H9 (cell line): ENCODE measurements at regions not wholly inside any gene's neighbourhood (a gene's known extent, or its start where the extent isn't known, plus 50 kb on each side); places are given as distances from the start of the nearest gene placed in this dataset.
"Not testable (repeated sequence)": the region's sequence is repeated elsewhere in the genome, so short reads cannot be mapped to it uniquely, and the experiment has no call there.

Experiments used
- DNase-seq: peaks from one replicate; pipeline ENCODE4 v3.0.0-alpha.2; 2017
- H2AFZ ChIP-seq: one replicate; pipeline ENCODE4 v1.6.1; 2013; ENCODE audit warnings: mild to moderate bottlenecking, low read length, control low read depth, moderate library complexity
- H2AK5ac ChIP-seq: 2 replicates; pipeline ENCODE4 v1.6.1; 2013; ENCODE audit warnings: low read length, control low read depth, mixed read lengths; ENCODE audit not compliant: insufficient read length
- H2BK120ac ChIP-seq: one replicate; pipeline ENCODE4 v1.6.1; 2013; ENCODE audit warnings: low read depth, mild to moderate bottlenecking, low read length, control low read depth, inconsistent platforms; ENCODE audit not compliant: poor library complexity, severe bottlenecking
- H2BK12ac ChIP-seq: 2 replicates; pipeline ENCODE4 v1.6.1; 2013; ENCODE audit warnings: low read length, control low read depth, mixed read lengths, low read depth; ENCODE audit not compliant: insufficient read length
- H2BK15ac ChIP-seq: 2 replicates; pipeline ENCODE4 v1.6.1; 2013; ENCODE audit warnings: low read depth, low read length, control low read depth
- H2BK20ac ChIP-seq: one replicate; pipeline ENCODE4 v1.6.1; 2013; ENCODE audit warnings: low read depth, mild to moderate bottlenecking, low read length, control low read depth, inconsistent platforms; ENCODE audit not compliant: poor library complexity, severe bottlenecking
- H2BK5ac ChIP-seq: 2 replicates; pipeline ENCODE4 v1.6.1; 2013; ENCODE audit warnings: low read length, control low read depth, mixed read lengths; ENCODE audit not compliant: insufficient read length
- H3K14ac ChIP-seq: 2 replicates; pipeline ENCODE4 v1.6.1; 2013; ENCODE audit warnings: low read length, control low read depth; ENCODE audit not compliant: insufficient read depth
- H3K18ac ChIP-seq: 2 replicates; pipeline ENCODE4 v1.6.1; 2013; ENCODE audit warnings: low read depth, mild to moderate bottlenecking, mixed read lengths, low read length, control low read depth; ENCODE audit not compliant: insufficient read length
- H3K23ac ChIP-seq: 2 replicates; pipeline ENCODE4 v1.6.1; 2013; ENCODE audit warnings: low read length, control low read depth, mixed read lengths, low read depth; ENCODE audit not compliant: insufficient read length
- H3K23me2 ChIP-seq: 2 replicates; pipeline ENCODE4 v1.6.1; 2013; ENCODE audit warnings: low read depth, mild to moderate bottlenecking, mixed read lengths, low read length, control low read depth; ENCODE audit not compliant: insufficient read length, poor library complexity, severe bottlenecking
- H3K27ac ChIP-seq: 2 replicates; pipeline ENCODE4 v1.5.1; 2013; ENCODE audit warnings: low read length, control low read depth, mixed read lengths, low read depth; ENCODE audit not compliant: insufficient read length
- H3K27me3 ChIP-seq: 2 replicates; pipeline ENCODE4 v1.6.1; 2013; ENCODE audit warnings: low read length, control low read depth, inconsistent platforms; ENCODE audit not compliant: insufficient read depth
- H3K4ac ChIP-seq: 2 replicates; pipeline ENCODE4 v1.6.1; 2013; ENCODE audit warnings: low read depth, mild to moderate bottlenecking, control low read depth, inconsistent platforms, low read length, moderate library complexity
- H3K4me1 ChIP-seq: 2 replicates; pipeline ENCODE4 v1.6.1; 2013; ENCODE audit warnings: low read length, control low read depth, inconsistent platforms; ENCODE audit not compliant: insufficient read depth
- H3K4me2 ChIP-seq: 2 replicates; pipeline ENCODE4 v1.6.1; 2013; ENCODE audit warnings: low read length, control low read depth, mixed read lengths; ENCODE audit not compliant: insufficient read length, insufficient read depth
- H3K56ac ChIP-seq: 2 replicates; pipeline ENCODE4 v1.6.1; 2013; ENCODE audit warnings: low read depth, mild to moderate bottlenecking, mixed read lengths, low read length, control low read depth; ENCODE audit not compliant: insufficient read length
- H3K79me1 ChIP-seq: 2 replicates; pipeline ENCODE4 v1.6.1; 2013; ENCODE audit warnings: low read depth, mild to moderate bottlenecking, moderate library complexity, low read length, control low read depth, inconsistent platforms; ENCODE audit not compliant: insufficient read depth, poor library complexity, severe bottlenecking
- H3K79me2 ChIP-seq: 2 replicates; pipeline ENCODE4 v1.6.1; 2013; ENCODE audit warnings: low read length, control low read depth, inconsistent platforms; ENCODE audit not compliant: insufficient read depth
- H3K9ac ChIP-seq: 2 replicates; pipeline ENCODE4 v1.6.1; 2013; ENCODE audit warnings: low read length, control low read depth, mixed read lengths; ENCODE audit not compliant: insufficient read length; ENCODE audit errors: extremely low read depth
- H3K9me3 ChIP-seq: one replicate; pipeline ENCODE4 v1.6.1; 2013; ENCODE audit warnings: low read depth, low read length, inconsistent platforms; ENCODE audit not compliant: control insufficient read depth
- H3T11ph ChIP-seq: one replicate; pipeline ENCODE4 v1.6.1; 2013; ENCODE audit warnings: mild to moderate bottlenecking, low read length, control low read depth, inconsistent platforms
- H4K20me1 ChIP-seq: one replicate; pipeline ENCODE4 v1.6.1; 2013; ENCODE audit not compliant: control insufficient read depth, insufficient read length, insufficient read depth
- H4K5ac ChIP-seq: 2 replicates; pipeline ENCODE4 v1.6.1; 2013; ENCODE audit warnings: low read depth, mild to moderate bottlenecking, mixed read lengths, low read length, control low read depth; ENCODE audit not compliant: insufficient read length
- H4K8ac ChIP-seq: replicated peaks from 2 replicates; pipeline ENCODE4 v1.6.1; 2013; ENCODE audit warnings: low read length, control low read depth, mixed read lengths, low read depth; ENCODE audit not compliant: insufficient read length
- H4K91ac ChIP-seq: 2 replicates; pipeline ENCODE4 v1.6.1; 2013; ENCODE audit warnings: low read depth, mild to moderate bottlenecking, moderate library complexity, mixed read lengths, low read length, control low read depth; ENCODE audit not compliant: insufficient read length
- H3K27ac Mint-ChIP-seq, 3 experiments: 2 replicates in 2 of 3; 3 replicates in 1 of 3; pipeline ENCODE4 v1.8.0; 2020 to 2021; ENCODE audit warnings: mixed read lengths in 3 of 3, mild to moderate bottlenecking in 1 of 3, moderate library complexity in 1 of 3
- H3K27me3 Mint-ChIP-seq: 2 replicates; pipeline ENCODE4 v1.8.0; 2021; ENCODE audit warnings: low read depth, mild to moderate bottlenecking, moderate library complexity, mixed read lengths
- H3K36me3 Mint-ChIP-seq, 3 experiments: 2 replicates in 2 of 3; 3 replicates in 1 of 3; pipeline ENCODE4 v1.8.0; 2020 to 2021; ENCODE audit warnings: low read depth in 3 of 3, mixed read lengths in 3 of 3; ENCODE audit not compliant: insufficient read depth in 1 of 3
- H3K4me1 Mint-ChIP-seq, 2 experiments: 2 replicates each; pipeline ENCODE4 v1.8.0; 2020; ENCODE audit warnings: mixed read lengths in 2 of 2
- H3K4me3 Mint-ChIP-seq, 2 experiments: 2 replicates in 1 of 2; 3 replicates in 1 of 2; pipeline ENCODE4 v1.8.0; 2020 to 2021; ENCODE audit warnings: mild to moderate bottlenecking in 2 of 2, mixed read lengths in 2 of 2, moderate library complexity in 1 of 2
- H3K9me3 Mint-ChIP-seq, 2 experiments: 2 replicates in 1 of 2; 3 replicates in 1 of 2; pipeline ENCODE4 v1.8.0; 2020; ENCODE audit warnings: mild to moderate bottlenecking in 2 of 2, mixed read lengths in 2 of 2, moderate library complexity in 1 of 2
- CTCF ChIP-seq: fragments of 200-600 bp; sonication (generic); conservative IDR thresholded peaks from 3 replicates; pipeline ENCODE4 v1.8.0; 2021; ENCODE audit warnings: antibody characterized with exemption, mild to moderate bottlenecking
- WGBS: extraction: QIAGEN DNeasy Blood & Tissue Kit; methylation state at CpG from one replicate; pipeline ENCODE4 v1.1.7; 2013; ENCODE audit warnings: missing lambda C conversion rate, low lambda C conversion rate, mixed read lengths; ENCODE audit not compliant: insufficient read length; ENCODE audit errors: extremely low coverage; 5-methylcytosine and 5-hydroxymethylcytosine counted together

- H3K4ac ChIP-seq, result no peak overlapping the region
- Mint-ChIP-seq H3K4me3 (no peak overlapping the region), H3K36me3 (no peaks in the 10 kb centered on the region), H3K4me1 (peaks cover 8% of the 10 kb centered on the region in 2 experiments), H3K27me3 (peaks cover 14% of the 10 kb centered on the region), H3K9me3 (no peaks in the 10 kb centered on the region), H3K27ac (no peak overlapping the region)
- no peak overlapping the region for H3T11ph ChIP-seq
- H4K8ac ChIP-seq, result no peak overlapping the region
- no CpG with 5 or more reads among the region's 5 CpGs for WGBS
- H4K5ac ChIP-seq, result no peak overlapping the region
- DNase-seq, result no peak
- no peak overlapping the region for H2BK12ac ChIP-seq
- no peak overlapping the region for H3K4me2 ChIP-seq
- H2AK5ac ChIP-seq, result no peak overlapping the region
- no peak overlapping the region for H3K27ac ChIP-seq
- no peaks in the 10 kb centered on the region for H3K23me2 ChIP-seq
- no peak overlapping the region for H3K18ac ChIP-seq
- no peak overlapping the region for H3K23ac ChIP-seq
- H4K91ac ChIP-seq, result no peak overlapping the region
- no peak overlapping the region for H2AFZ ChIP-seq
- no peaks in the 10 kb centered on the region for H4K20me1 ChIP-seq
- no peaks in the 10 kb centered on the region for H3K79me1 ChIP-seq
- H3K56ac ChIP-seq, result no peak overlapping the region
- no peak overlapping the region for H3K9ac ChIP-seq
- H2BK120ac ChIP-seq, result no peak overlapping the region
- TF ChIP-seq CTCF, result no peak
- no peaks in the 10 kb centered on the region for H3K4me1 ChIP-seq
- no peak overlapping the region for H3K14ac ChIP-seq
- no peaks in the 10 kb centered on the region for H3K27me3 ChIP-seq
- no peak overlapping the region for H2BK20ac ChIP-seq
- no peaks in the 10 kb centered on the region for H3K9me3 ChIP-seq
- no peaks in the 10 kb centered on the region for H3K79me2 ChIP-seq
- H2BK5ac ChIP-seq, result no peak overlapping the region
- no peak overlapping the region for H2BK15ac ChIP-seq
These were observed 67.5 kb upstream of the ZNG1B start for GRCh38 chr2:113370030-113370429.

DNA sequence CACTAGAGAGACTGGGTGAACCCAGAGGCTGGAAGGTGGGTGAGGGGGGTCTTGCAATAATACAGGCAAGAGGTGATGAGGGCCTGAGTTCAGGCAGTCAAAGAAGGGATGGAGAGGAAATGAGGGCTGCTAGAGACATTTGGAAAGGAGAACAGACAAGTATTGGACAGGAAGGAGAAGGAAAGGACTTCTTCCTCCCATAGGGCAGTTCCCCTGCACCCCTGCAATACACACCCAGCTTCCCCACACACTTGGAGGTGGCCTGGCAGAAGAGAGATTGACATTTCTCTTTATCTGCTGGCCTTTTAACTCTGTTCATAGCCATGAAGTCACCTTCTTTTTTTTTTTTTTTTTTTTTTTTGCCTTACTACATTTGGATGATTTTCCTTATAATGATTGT is 68.9 kb upstream of the ZNG1B start:
- not testable (repeated sequence) for H3K79me1 ChIP-seq, H3K9ac ChIP-seq, H4K8ac ChIP-seq, H3K14ac ChIP-seq, H3K4me1 ChIP-seq, H3K36me3 Mint-ChIP-seq, H2AK5ac ChIP-seq, H3K18ac ChIP-seq, H3T11ph ChIP-seq, H3K27me3 ChIP-seq, H4K91ac ChIP-seq, H2BK20ac ChIP-seq, H3K23ac ChIP-seq, H2BK120ac ChIP-seq, H4K20me1 ChIP-seq, H3K9me3 ChIP-seq, H3K4me1 Mint-ChIP-seq, H3K9me3 Mint-ChIP-seq, H4K5ac ChIP-seq, H2BK12ac ChIP-seq, H3K79me2 ChIP-seq, H2BK5ac ChIP-seq, H3K56ac ChIP-seq, H3K27ac ChIP-seq, H3K4ac ChIP-seq, H3K4me3 Mint-ChIP-seq, DNase-seq, H2AFZ ChIP-seq, H2BK15ac ChIP-seq, H3K23me2 ChIP-seq, H3K4me2 ChIP-seq
- H3K27me3 Mint-ChIP-seq, result peaks cover 12% of the 10 kb centered on the region
- peak overlapping the region in 1 of 3 experiments; percentile 29; a peak in 1 of 7 replicates for H3K27ac Mint-ChIP-seq
